ENCODE measurements at regions not wholly inside any gene's neighbourhood (a gene's known extent, or its start where the extent isn't known, plus 50 kb on each side); places are given as distances from the start of the nearest gene placed in this dataset.

GRCh38 chr15:95176794-95177577 is 945.6 kb downstream of the MCTP2 start:
- WGBS, 2 donors, result 71 to 76% methylated on average over 6 of the region's 6 CpGs
- H3K4me3 ChIP-seq, result no peak overlapping the region
- no peak overlapping the region for H3K27ac ChIP-seq

GRCh38 chr15:95180530-95180929 is 949.2 kb downstream of the MCTP2 start:
- Histone ChIP-seq H3K9me3 (no peaks in the 10 kb centered on the region), H3K27ac (no peak overlapping the region), H3K27me3 (no peaks in the 10 kb centered on the region), H3K36me3 (no peaks in the 10 kb centered on the region), H3K4me1 (no peaks in the 10 kb centered on the region), H3K4me3 (no peak overlapping the region)
- DNase-seq, result no peak
- TF ChIP-seq EP300 (IDR thresholded peaks at IDR 0.05), result no peak
- intact Hi-C loops (cut with DNase I), result no loop called here

More at GRCh38 chr15:95176794-95177577, 945.6 kb downstream of the MCTP2 start:
- no peak for DNase-seq
- TF ChIP-seq EP300 (IDR thresholded peaks at IDR 0.05) (no peak), CTCF (IDR thresholded peaks at IDR 0.05) (no peak), POLR2A (IDR thresholded peaks at IDR 0.05) (no peak), POLR2AphosphoS5 (IDR thresholded peaks at IDR 0.05) (no peak)
- Histone ChIP-seq H3K4me1 (no peaks in the 10 kb centered on the region), H3K36me3 (no peaks in the 10 kb centered on the region), H3K27me3 (no peaks in the 10 kb centered on the region), H3K9me3 (no peaks in the 10 kb centered on the region)
- intact Hi-C loops (cut with DNase I), result no loop called here

GRCh38 chr15:95182091-95182490 is 950.7 kb downstream of the MCTP2 start:
- Histone ChIP-seq H3K27me3 (no peaks in the 10 kb centered on the region), H3K4me3 (no peak overlapping the region), H3K36me3 (no peaks in the 10 kb centered on the region), H3K4me1 (no peaks in the 10 kb centered on the region), H3K27ac (no peak overlapping the region), H3K9me3 (no peaks in the 10 kb centered on the region)
- WGBS, 2 donors, result 79 to 88% methylated on average over 1 of the region's 1 CpG
- DNase-seq, result no peak
- TF ChIP-seq CTCF (IDR thresholded peaks at IDR 0.05) (no peak), POLR2AphosphoS5 (IDR thresholded peaks at IDR 0.05) (no peak), EP300 (IDR thresholded peaks at IDR 0.05) (no peak), POLR2A (IDR thresholded peaks at IDR 0.05) (no peak)
- intact Hi-C loops (cut with DNase I), result no loop called here

- H3K27me3 ChIP-seq, result no peaks in the 10 kb centered on the region
- H3K27ac ChIP-seq, result no peak overlapping the region
- intact Hi-C loops (cut with DNase I), result no loop called here
- H3K4me1 ChIP-seq, result no peaks in the 10 kb centered on the region
- H3K9me3 ChIP-seq, result no peaks in the 10 kb centered on the region
- DNase-seq, result no peak
- TF ChIP-seq POLR2AphosphoS5 (IDR thresholded peaks at IDR 0.05), result no peak
- no peak for TF ChIP-seq POLR2A (IDR thresholded peaks at IDR 0.05)
- TF ChIP-seq EP300 (IDR thresholded peaks at IDR 0.05), result no peak
- TF ChIP-seq CTCF (IDR thresholded peaks at IDR 0.05), result no peak
- H3K4me3 ChIP-seq, result no peak overlapping the region
- H3K36me3 ChIP-seq, result no peaks in the 10 kb centered on the region
Measured at GRCh38 chr15:95192923-95193322, 961.6 kb downstream of the MCTP2 start.

- Histone ChIP-seq H3K4me1 (no peaks in the 10 kb centered on the region), H3K9me3 (no peaks in the 10 kb centered on the region), H3K36me3 (no peaks in the 10 kb centered on the region), H3K27me3 (no peaks in the 10 kb centered on the region), H3K4me3 (no peak overlapping the region), H3K27ac (no peak overlapping the region)
- no peak for TF ChIP-seq CTCF (IDR thresholded peaks at IDR 0.05)
- intact Hi-C loops (cut with DNase I), result no loop called here
- WGBS, 2 donors, result 59 to 85% methylated on average over 3 of the region's 3 CpGs
- DNase-seq, result no peak
Measured at GRCh38 chr15:95194746-95195145, 963.4 kb downstream of the MCTP2 start.
